Smooth muscle cell (in vitro differentiated cells): ENCODE measurements at regions not wholly inside any gene's neighbourhood (a gene's known extent, or its start where the extent isn't known, plus 50 kb on each side); places are given as distances from the start of the nearest gene placed in this dataset. TPM values are rescaled to one million over a fixed set of nuclear protein-coding genes. Genes with fewer than 3 reads are reported as not detected.

Experiments used
- DNase-seq: peaks from one replicate; lab custom pipeline; 2025; ENCODE audit not compliant: unreplicated experiment; lab: John Stamatoyannopoulos, UW
- H2AFZ ChIP-seq: fragments of 200-600 bp; sonication (generic); 2 replicates; pipeline ENCODE4 v1.6.0; 2016; ENCODE audit warnings: antibody characterized with exemption, low read depth, mild to moderate bottlenecking
- H3F3A ChIP-seq: fragments of 200-600 bp; sonication (generic); 2 replicates; pipeline ENCODE4 v1.6.0; 2017; ENCODE audit warnings: antibody characterized with exemption, low read depth
- H3K27ac ChIP-seq: fragments of 200-600 bp; sonication (generic); 2 replicates; pipeline ENCODE4 v1.5.1; 2016; ENCODE audit warnings: low read depth, mild to moderate bottlenecking
- H3K27me3 ChIP-seq: fragments of 200-600 bp; sonication (generic); 2 replicates; pipeline ENCODE4 v1.6.1; 2016; ENCODE audit warnings: low read depth, mild to moderate bottlenecking
- H3K36me3 ChIP-seq: fragments of 200-600 bp; sonication (generic); 2 replicates; pipeline ENCODE4 v1.5.1; 2016; ENCODE audit warnings: low read depth
- H3K4me1 ChIP-seq: fragments of 200-600 bp; sonication (generic); 2 replicates; pipeline ENCODE4 v1.5.1; 2016; ENCODE audit warnings: low read depth
- H3K4me2 ChIP-seq: fragments of 200-600 bp; sonication (generic); 2 replicates; pipeline ENCODE4 v1.6.0; 2016; ENCODE audit warnings: mild to moderate bottlenecking
- H3K4me3 ChIP-seq: fragments of 200-600 bp; sonication (generic); 2 replicates; pipeline ENCODE4 v1.5.1; 2016; ENCODE audit warnings: mild to moderate bottlenecking
- H3K79me2 ChIP-seq: fragments of 200-600 bp; sonication (generic); 2 replicates; pipeline ENCODE4 v1.6.0; 2016; ENCODE audit warnings: low read depth, mild to moderate bottlenecking
- H3K9ac ChIP-seq: fragments of 200-600 bp; sonication (generic); 2 replicates; pipeline ENCODE4 v1.6.0; 2016; ENCODE audit warnings: low read depth
- H3K9me3 ChIP-seq: fragments of 200-600 bp; sonication (generic); replicated peaks from 2 replicates; pipeline ENCODE4 v1.5.1; 2016; ENCODE audit warnings: low read depth
- H4K20me1 ChIP-seq: fragments of 200-600 bp; sonication (generic); 2 replicates; pipeline ENCODE4 v1.6.0; 2016; ENCODE audit warnings: low read depth
- small RNA-seq: library from RNA; depleted of rRNA; stranded (forward); fragments of <200 nt; gene quantifications from one replicate; pipeline ENCODE3, GENCODE V24; 2014
- TF ChIP-seq, protein P1 (sequence below): fragments of 200-600 bp; sonication (generic); IDR thresholded peaks from 2 replicates; pipeline ENCODE4 v1.5.1; 2017; ENCODE audit warnings: borderline replicate concordance, mild to moderate bottlenecking, antibody characterized with exemption; ENCODE audit not compliant: insufficient read depth, poor library complexity, severe bottlenecking

GRCh38 chr4:14952352-14952751, 49.9 kb upstream of the CPEB2 start:
- Histone ChIP-seq H2AFZ (no peak overlapping the region), H3K4me2 (no peak overlapping the region), H3K36me3 (no peaks in the 10 kb centered on the region), H3K9me3 (no peaks in the 10 kb centered on the region), H3K4me3 (no peak overlapping the region), H3F3A (no peaks in the 10 kb centered on the region), H3K27me3 (peaks cover 8% of the 10 kb centered on the region), H4K20me1 (no peaks in the 10 kb centered on the region), H3K9ac (no peak overlapping the region), H3K79me2 (no peaks in the 10 kb centered on the region), H3K27ac (no peak overlapping the region), H3K4me1 (no peaks in the 10 kb centered on the region)
- no peak for DNase-seq
- TF ChIP-seq, protein P1, sequence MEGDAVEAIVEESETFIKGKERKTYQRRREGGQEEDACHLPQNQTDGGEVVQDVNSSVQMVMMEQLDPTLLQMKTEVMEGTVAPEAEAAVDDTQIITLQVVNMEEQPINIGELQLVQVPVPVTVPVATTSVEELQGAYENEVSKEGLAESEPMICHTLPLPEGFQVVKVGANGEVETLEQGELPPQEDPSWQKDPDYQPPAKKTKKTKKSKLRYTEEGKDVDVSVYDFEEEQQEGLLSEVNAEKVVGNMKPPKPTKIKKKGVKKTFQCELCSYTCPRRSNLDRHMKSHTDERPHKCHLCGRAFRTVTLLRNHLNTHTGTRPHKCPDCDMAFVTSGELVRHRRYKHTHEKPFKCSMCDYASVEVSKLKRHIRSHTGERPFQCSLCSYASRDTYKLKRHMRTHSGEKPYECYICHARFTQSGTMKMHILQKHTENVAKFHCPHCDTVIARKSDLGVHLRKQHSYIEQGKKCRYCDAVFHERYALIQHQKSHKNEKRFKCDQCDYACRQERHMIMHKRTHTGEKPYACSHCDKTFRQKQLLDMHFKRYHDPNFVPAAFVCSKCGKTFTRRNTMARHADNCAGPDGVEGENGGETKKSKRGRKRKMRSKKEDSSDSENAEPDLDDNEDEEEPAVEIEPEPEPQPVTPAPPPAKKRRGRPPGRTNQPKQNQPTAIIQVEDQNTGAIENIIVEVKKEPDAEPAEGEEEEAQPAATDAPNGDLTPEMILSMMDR: no peak

Small RNA genes lying in the stretch of these regions (small RNA-seq; reads per million reads assigned to genes)
- not detected for gene RF00092
